ENCODE measurements at regions not wholly inside any gene's neighbourhood (a gene's known extent, or its start where the extent isn't known, plus 50 kb on each side); places are given as distances from the start of the nearest gene placed in this dataset.

DNA sequence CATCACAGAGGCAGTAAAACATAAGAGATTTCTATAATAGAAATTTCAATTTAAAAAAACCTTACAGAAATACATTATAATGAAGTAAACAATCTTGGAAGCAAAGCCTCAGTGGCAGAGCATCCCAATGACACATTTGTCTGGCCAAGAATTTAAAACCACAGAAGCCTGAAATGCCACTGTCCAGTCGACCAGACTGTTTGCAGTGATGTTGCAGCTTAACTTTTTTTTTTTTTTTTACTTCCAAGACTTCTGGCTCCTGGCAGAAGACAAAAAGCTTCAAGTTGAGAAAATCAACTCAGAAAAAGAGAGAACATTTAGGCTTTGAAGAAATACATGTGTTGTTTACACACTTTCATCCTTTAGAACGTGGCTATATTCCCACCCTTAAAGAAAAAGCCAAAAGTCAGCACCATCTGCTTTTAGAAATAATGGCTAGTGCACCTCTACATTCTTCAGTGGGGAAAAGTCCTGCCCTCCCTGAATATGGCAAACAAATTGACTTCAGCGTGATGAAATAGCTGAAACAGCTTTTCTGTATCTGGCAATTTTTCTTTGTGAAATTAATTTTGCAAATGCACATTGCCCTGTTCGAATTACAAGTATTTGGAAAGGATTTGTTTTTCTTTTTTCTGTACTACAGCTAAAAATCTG, 205.5 kb upstream of the MON1B start:
- TF ChIP-seq POLR2A (IDR thresholded peaks at IDR 0.05) = no peak
- TF ChIP-seq, protein P1, sequence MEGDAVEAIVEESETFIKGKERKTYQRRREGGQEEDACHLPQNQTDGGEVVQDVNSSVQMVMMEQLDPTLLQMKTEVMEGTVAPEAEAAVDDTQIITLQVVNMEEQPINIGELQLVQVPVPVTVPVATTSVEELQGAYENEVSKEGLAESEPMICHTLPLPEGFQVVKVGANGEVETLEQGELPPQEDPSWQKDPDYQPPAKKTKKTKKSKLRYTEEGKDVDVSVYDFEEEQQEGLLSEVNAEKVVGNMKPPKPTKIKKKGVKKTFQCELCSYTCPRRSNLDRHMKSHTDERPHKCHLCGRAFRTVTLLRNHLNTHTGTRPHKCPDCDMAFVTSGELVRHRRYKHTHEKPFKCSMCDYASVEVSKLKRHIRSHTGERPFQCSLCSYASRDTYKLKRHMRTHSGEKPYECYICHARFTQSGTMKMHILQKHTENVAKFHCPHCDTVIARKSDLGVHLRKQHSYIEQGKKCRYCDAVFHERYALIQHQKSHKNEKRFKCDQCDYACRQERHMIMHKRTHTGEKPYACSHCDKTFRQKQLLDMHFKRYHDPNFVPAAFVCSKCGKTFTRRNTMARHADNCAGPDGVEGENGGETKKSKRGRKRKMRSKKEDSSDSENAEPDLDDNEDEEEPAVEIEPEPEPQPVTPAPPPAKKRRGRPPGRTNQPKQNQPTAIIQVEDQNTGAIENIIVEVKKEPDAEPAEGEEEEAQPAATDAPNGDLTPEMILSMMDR (IDR thresholded peaks at IDR 0.05) = no peak
- TF ChIP-seq EP300 (IDR thresholded peaks at IDR 0.05) = no peak
- TF ChIP-seq POLR2AphosphoS5 (IDR thresholded peaks at IDR 0.05) = no peak

Data from stomach (tissue), 4 donors.